ENCODE measurements at regions not wholly inside any gene's neighbourhood (a gene's known extent, or its start where the extent isn't known, plus 50 kb on each side); places are given as distances from the start of the nearest gene placed in this dataset.

DNA sequence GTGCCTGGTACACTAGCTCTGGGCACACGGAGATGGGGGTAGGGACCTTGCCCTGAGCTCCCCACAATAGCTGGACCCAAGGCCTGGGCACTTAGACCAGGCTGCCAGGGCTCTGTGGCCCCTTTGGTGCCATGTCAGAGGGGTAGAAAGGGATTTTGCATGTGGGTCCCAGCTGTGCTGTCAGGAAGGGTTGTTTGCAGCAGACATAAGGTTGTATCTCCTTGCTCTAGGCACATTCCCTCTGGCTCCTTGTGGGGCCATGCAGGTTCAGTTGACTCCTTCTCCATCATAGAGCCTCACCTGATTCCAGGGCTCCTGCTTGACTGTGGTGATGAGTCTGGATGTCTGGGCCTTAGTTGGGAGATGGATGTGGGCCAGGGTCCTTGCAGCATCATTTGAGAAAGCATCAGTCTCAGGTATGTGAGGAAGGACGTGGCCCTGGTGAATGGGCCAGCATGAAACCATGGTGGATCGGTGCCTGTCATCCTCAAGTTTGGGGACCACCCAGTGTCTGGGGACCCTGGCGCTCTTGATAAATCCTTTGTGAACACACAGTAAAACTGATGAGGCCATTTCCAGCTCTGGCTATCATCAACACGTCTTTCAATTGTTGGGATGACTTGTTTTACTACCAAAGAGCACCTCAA is 461.9 kb upstream of the HS6ST1 start:
- TF ChIP-seq POLR2A (IDR thresholded peaks at IDR 0.05; ENCODE audit: low read depth, low read length) (no peak), POLR2AphosphoS5 (IDR thresholded peaks at IDR 0.05; ENCODE audit: low read depth, low read length) (no peak), PAX5 (IDR thresholded peaks at IDR 0.05; ENCODE audit: insufficient read depth, low read length, severe bottlenecking) (no peak), TAF1 (IDR thresholded peaks at IDR 0.05; ENCODE audit: low read depth, low read length) (no peak), POU2F2 (IDR thresholded peaks at IDR 0.05; ENCODE audit: low read depth, low read length) (no peak)
